Fibroblast of pulmonary artery (primary cell): ENCODE measurements at regions not wholly inside any gene's neighbourhood (a gene's known extent, or its start where the extent isn't known, plus 50 kb on each side); places are given as distances from the start of the nearest gene placed in this dataset.

Source experiments
- DNase-seq: peaks from one replicate; pipeline ENCODE4 v3.0.0-alpha.2; 2010; ENCODE audit warnings: low read depth
- H3K4me3 ChIP-seq: replicated peaks from 2 replicates; pipeline ENCODE4 v1.5.1; 2011; ENCODE audit warnings: low read depth, mild to moderate bottlenecking, control low read depth, low read length, moderate library complexity
- TF ChIP-seq, protein P1 (sequence below): IDR thresholded peaks from 2 replicates; pipeline ENCODE4 v1.5.1; 2011; ENCODE audit warnings: mild to moderate bottlenecking, control low read depth, low read length, inconsistent platforms; ENCODE audit errors: missing control alignments

DNA sequence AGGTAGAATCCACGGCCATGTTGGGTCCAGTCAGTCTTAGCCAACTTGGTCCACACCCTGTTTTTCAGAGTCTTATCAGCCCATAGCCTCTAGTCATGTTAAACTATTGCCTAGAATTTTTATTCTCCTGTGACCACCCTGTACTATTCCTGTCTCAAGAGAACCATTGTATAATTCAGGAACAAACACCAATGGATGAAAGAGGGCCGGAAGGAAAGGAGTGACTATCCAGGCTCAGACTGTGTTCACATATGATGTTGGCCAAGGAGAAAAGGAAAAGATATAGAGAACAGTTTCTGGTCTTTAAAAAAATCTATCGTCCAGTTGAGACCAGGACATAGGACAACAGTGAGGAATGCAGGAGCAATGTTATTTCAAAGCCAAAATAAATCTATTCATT is 82.9 kb upstream of the SETBP1 start:
- no peak overlapping the region for H3K4me3 ChIP-seq
- no peak for DNase-seq
- TF ChIP-seq, protein P1, sequence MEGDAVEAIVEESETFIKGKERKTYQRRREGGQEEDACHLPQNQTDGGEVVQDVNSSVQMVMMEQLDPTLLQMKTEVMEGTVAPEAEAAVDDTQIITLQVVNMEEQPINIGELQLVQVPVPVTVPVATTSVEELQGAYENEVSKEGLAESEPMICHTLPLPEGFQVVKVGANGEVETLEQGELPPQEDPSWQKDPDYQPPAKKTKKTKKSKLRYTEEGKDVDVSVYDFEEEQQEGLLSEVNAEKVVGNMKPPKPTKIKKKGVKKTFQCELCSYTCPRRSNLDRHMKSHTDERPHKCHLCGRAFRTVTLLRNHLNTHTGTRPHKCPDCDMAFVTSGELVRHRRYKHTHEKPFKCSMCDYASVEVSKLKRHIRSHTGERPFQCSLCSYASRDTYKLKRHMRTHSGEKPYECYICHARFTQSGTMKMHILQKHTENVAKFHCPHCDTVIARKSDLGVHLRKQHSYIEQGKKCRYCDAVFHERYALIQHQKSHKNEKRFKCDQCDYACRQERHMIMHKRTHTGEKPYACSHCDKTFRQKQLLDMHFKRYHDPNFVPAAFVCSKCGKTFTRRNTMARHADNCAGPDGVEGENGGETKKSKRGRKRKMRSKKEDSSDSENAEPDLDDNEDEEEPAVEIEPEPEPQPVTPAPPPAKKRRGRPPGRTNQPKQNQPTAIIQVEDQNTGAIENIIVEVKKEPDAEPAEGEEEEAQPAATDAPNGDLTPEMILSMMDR = no peak

DNA sequence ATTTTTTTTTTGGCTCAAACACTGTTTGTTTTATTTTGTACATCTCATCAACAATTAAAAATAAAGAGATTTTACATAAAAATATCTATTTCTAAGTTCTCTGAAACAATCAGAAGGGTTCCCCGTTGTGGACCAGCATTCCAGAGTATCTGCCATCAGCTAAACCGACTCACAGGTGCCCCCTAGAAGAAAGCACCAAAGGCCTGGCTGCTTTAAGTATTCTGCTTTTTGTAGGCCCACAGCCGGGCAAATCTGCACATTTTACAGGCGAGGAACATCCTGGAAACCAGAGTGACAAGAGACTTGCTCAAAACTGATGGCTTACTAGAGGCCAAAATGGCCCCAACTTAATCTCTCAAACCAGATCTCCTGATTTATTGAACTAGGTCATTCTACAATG is 82.2 kb upstream of the SETBP1 start:
- H3K4me3 ChIP-seq = no peak overlapping the region
- DNase-seq = no peak
- TF ChIP-seq, protein P1 = no peak

DNA sequence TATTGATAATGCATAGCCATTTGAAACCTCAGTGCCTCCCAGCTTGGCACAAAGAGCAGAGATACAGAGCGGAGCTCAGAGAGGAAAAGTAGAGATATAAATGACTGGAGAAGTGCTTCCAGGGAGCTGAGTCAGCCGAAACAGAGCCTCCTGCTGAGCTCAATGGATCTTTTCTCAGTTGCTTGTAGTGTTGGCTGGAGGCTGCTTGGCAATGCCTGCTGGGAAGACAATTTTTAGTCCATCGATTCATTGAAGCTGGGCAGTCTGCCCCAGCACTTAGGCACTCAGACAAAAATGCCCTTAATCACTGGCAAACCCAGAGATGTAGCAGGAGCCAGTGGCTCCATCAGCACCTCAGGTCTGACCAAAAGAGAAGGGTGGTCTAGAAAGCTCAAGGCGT is 81.3 kb upstream of the SETBP1 start:
- DNase-seq = peak; percentile 16

DNA sequence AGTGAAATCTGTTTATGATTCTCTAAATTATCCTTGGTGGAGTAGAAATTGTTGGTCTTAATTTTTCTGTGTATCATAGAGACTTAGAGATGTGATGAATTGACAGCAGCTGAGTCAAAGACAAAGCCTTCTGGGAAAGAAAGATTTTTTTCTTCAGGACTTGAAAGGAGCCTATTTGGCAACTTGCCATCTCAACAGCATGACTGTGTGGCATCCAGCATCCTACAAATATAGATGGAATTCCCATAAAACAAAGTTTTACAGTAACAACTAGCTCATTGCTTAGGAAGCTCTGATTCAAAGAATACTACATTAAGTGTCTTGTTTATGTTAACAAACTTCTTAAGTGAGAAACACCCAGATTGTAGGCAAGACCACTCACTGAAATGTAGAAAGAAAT is 79.2 kb upstream of the SETBP1 start:
- no peak overlapping the region for H3K4me3 ChIP-seq
- TF ChIP-seq, protein P1 = no peak
- DNase-seq = peak; percentile 55

More for the DNA sequence above, 81.3 kb upstream of the SETBP1 start:
- TF ChIP-seq, protein P1 = no peak
- no peak overlapping the region for H3K4me3 ChIP-seq

DNA sequence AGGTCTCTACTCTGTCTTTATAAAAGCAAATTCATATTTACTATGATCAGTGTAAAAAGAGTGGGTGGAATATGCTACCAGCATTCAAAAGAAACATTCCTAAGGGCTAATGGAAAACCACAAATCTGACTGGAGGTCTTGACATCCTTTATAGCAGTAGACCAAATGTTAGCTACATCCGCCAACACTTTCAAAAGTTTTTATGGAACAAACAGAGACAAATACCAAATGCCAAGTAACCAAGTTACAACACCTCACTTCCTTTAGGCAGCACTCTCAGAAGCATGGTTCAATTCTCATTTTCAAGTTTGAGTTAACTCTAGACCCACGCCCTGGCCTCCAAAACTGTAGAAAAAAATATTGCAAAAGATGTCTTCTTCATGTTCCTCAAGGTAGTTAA is 78.3 kb upstream of the SETBP1 start:
- no peak overlapping the region for H3K4me3 ChIP-seq
- DNase-seq = peak; percentile 68
- TF ChIP-seq, protein P1 = no peak

DNA sequence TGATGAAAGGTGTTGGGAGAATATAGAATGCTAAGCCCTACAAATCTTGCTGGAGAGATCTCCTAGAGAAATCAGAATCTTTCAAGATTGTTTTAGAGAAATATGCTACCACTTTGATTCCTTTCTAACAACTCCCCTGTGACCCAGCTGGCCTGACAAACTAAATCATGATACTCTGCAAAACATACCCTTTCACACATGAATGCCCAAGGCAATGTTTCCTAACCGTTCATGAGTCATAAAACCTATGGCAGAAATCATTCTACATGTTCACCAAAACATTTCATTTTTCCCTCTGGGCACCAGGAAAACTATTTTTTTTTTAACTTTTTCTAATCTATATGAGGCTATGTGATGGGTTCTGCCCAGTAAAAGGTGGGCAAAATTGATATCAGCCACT is 77.8 kb upstream of the SETBP1 start:
- H3K4me3 ChIP-seq = no peak overlapping the region
- DNase-seq = no peak
- TF ChIP-seq, protein P1 = no peak

DNA sequence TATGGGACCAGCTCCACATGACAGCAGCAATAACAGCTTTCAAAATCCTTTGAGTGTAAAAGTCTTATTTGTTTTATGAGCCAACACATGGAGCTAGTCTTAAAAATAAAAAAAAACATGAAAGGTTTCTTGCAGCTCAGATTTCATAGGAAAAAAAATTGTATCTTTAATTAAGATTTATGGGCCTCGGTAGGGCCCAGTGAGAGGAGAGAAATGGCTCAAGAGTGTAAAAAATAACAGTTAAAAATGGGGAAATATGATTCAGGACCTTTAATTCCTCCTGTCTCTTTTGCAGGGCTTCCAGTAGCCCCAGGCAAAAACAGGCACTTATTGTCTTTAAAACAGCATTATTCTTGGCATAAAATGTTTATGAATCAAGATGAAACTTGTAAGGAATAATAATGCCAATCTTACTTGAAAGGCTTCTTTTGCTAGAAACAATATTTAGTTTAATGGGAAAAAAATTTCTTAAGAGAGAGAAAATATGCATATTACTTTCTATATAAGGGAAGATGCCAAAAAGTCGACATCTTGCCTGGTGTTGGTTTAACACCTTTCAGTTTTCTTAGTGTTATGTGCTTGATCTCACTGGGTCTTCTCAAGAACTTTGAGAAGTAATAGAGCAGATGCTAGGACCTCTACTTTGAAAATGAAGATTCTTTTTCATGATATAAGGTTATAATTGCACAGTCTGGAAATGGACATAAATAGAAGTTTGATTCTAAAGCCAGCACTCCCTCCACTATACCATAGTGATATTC is 71.3 kb upstream of the SETBP1 start:
- no peak overlapping the region for H3K4me3 ChIP-seq
- DNase-seq = no peak
- TF ChIP-seq, protein P1 = no peak
